B cell (primary cell): ENCODE measurements at regions not wholly inside any gene's neighbourhood (a gene's known extent, or its start where the extent isn't known, plus 50 kb on each side); places are given as distances from the start of the nearest gene placed in this dataset.

Source experiments
- ATAC-seq: fragments of 200-7000 bp; cut with Tn5 transposase; one replicate; pipeline ENCODE4 v1.10.0; 2021; ENCODE audit warnings: low read depth, mild to moderate bottlenecking, moderate number of reproducible peaks, moderate library complexity
- CTCF ChIA-PET: fragments of 350-600 bp; sonication (Branson Sonifier 250); formaldehyde crosslinking; loops from one replicate; lab custom pipeline; 2021; ENCODE audit warnings: antibody characterized with exemption, inconsistent platforms; lab: Charles Lee
- POLR2A ChIA-PET: fragments of 350-600 bp; sonication (Branson Sonifier 250); formaldehyde crosslinking; loops from one replicate; lab custom pipeline; 2021; ENCODE audit warnings: antibody characterized with exemption; lab: Charles Lee
- DNase-seq: peaks from one replicate; pipeline ENCODE4 v3.0.0; 2013
- H2AFZ ChIP-seq: 2 replicates; pipeline ENCODE4 v1.6.1; 2012; ENCODE audit warnings: mild to moderate bottlenecking, low read depth, low read length; ENCODE audit not compliant: insufficient read depth, poor library complexity, severe bottlenecking
- H3K27ac ChIP-seq, 2 donors: 1 replicate in 1 of 2; 2 replicates in 1 of 2; pipeline ENCODE4 v1.5.1; 2012 to 2013; ENCODE audit warnings: low read length in 2 of 2, mild to moderate bottlenecking in 2 of 2, moderate library complexity in 1 of 2
- H3K27me3 ChIP-seq, 4 experiments: fragments of 200-600 bp in 1 of 4; sonication (generic) in 1 of 4; replicated peaks in 1 of 4; 1 replicate in 2 of 4; 2 replicates in 2 of 4; pipeline versions ENCODE4 v1.6.1 to v1.7.0; 2013 to 2016; ENCODE audit warnings: low read length in 3 of 4, mild to moderate bottlenecking in 2 of 4, mixed read lengths in 1 of 4, moderate library complexity in 1 of 4; ENCODE audit not compliant: insufficient read depth in 4 of 4, control insufficient read depth in 3 of 4; ENCODE audit errors: control extremely low read depth in 1 of 4
- H3K36me3 ChIP-seq, 2 experiments: replicated peaks in 1 of 2; 1 replicate in 1 of 2; 2 replicates in 1 of 2; pipeline versions ENCODE4 v1.6.1 to v1.7.1; 2013; ENCODE audit warnings: low read length in 1 of 2; ENCODE audit not compliant: insufficient read depth in 2 of 2, control insufficient read depth in 1 of 2; ENCODE audit errors: control extremely low read depth in 1 of 2, extremely low read depth in 1 of 2
- H3K4me1 ChIP-seq, 2 donors: fragments of 200-600 bp in 1 of 2; sonication (generic) in 1 of 2; 1 replicate in 1 of 2; 2 replicates in 1 of 2; pipeline versions ENCODE4 v1.5.1 to v1.6.1; 2013 to 2017; ENCODE audit warnings: low read length in 2 of 2; ENCODE audit not compliant: control insufficient read depth in 2 of 2, insufficient read depth in 2 of 2
- H3K4me2 ChIP-seq: replicated peaks from 2 replicates; pipeline ENCODE3; 2012; ENCODE audit warnings: mild to moderate bottlenecking, low read depth, low read length; ENCODE audit not compliant: poor library complexity, severe bottlenecking
- H3K4me3 ChIP-seq, 5 experiments: fragments of 200-600 bp in 1 of 5; sonication (generic) in 1 of 5; 1 replicate in 3 of 5; 2 replicates in 2 of 5; pipeline versions ENCODE4 v1.5.1 to v1.7.0; 2011 to 2016; ENCODE audit warnings: low read length in 4 of 5, mild to moderate bottlenecking in 4 of 5, low read depth in 2 of 5, control low read depth in 1 of 5, moderate library complexity in 1 of 5; ENCODE audit not compliant: insufficient read depth in 1 of 5; ENCODE audit errors: control extremely low read depth in 1 of 5, extremely low read depth in 1 of 5
- H3K79me2 ChIP-seq: fragments of 200-600 bp; sonication (generic); one replicate; pipeline ENCODE4 v1.6.0; 2016; ENCODE audit warnings: low read length; ENCODE audit not compliant: control insufficient read depth, insufficient read depth
- H3K9ac ChIP-seq: fragments of 200-600 bp; sonication (generic); 2 replicates; pipeline ENCODE4 v1.6.1; 2017; ENCODE audit warnings: mild to moderate bottlenecking, low read length, moderate library complexity
- H3K9me3 ChIP-seq, 3 donors: one replicate each; pipeline versions ENCODE4 v1.6.1 to v1.7.1; 2013; ENCODE audit warnings: low read length in 2 of 3; ENCODE audit not compliant: control insufficient read depth in 2 of 3, insufficient read depth in 1 of 3; ENCODE audit errors: control extremely low read depth in 1 of 3
- H4K20me1 ChIP-seq: 2 replicates; pipeline ENCODE4 v1.6.0; 2012; ENCODE audit warnings: mild to moderate bottlenecking, low read length; ENCODE audit not compliant: insufficient read depth, control insufficient read depth, poor library complexity, severe bottlenecking
- H3K27ac Mint-ChIP-seq: one replicate; pipeline ENCODE4 v1.8.0; 2021; ENCODE audit warnings: mixed read lengths
- H3K27me3 Mint-ChIP-seq: one replicate; pipeline ENCODE4 v1.8.0; 2021; ENCODE audit warnings: mixed read lengths
- H3K4me1 Mint-ChIP-seq: one replicate; pipeline ENCODE4 v1.8.0; 2021; ENCODE audit warnings: mixed read lengths
- H3K4me3 Mint-ChIP-seq: one replicate; pipeline ENCODE4 v1.8.0; 2021; ENCODE audit warnings: mixed read lengths
- H3K9me3 Mint-ChIP-seq: one replicate; pipeline ENCODE4 v1.8.0; 2022; ENCODE audit warnings: mixed read lengths; ENCODE audit not compliant: insufficient read depth
- CTCF ChIP-seq: fragments of 200-600 bp; IDR thresholded peaks from one replicate; pipeline ENCODE4 v1.8.0; 2022; ENCODE audit warnings: antibody characterized with exemption, mild to moderate bottlenecking
- EZH2 ChIP-seq: IDR thresholded peaks from 2 replicates; pipeline ENCODE4 v1.6.1; 2012; ENCODE audit warnings: borderline replicate concordance, low read depth, mild to moderate bottlenecking, moderate library complexity, low read length; ENCODE audit not compliant: insufficient read depth, poor library complexity, severe bottlenecking
- WGBS: methylation state at CpG from one replicate; pipeline ENCODE4 v1.1.5; 2013; ENCODE audit warnings: missing lambda C conversion rate; ENCODE audit not compliant: insufficient coverage; 5-methylcytosine and 5-hydroxymethylcytosine counted together
- intact Hi-C: fragments of 100-400 bp; cut with micrococcal nuclease; formaldehyde crosslinking; loops from one replicate; pipeline ENCODE4 v1.10.0; 2022

- ATAC-seq, result no peak
- POLR2A ChIA-PET, result no interaction called here
Measured at GRCh38 chr6:163946437-163946836, 531.9 kb downstream of the QKI start.

GRCh38 chr6:163945808-163946207 is 531.3 kb downstream of the QKI start:
- no peak overlapping the region for H3K4me3 Mint-ChIP-seq
- no peak for ATAC-seq
- no peak overlapping the region for H3K4me3 ChIP-seq
- H3K9me3 Mint-ChIP-seq, result no peaks in the 10 kb centered on the region
- no peaks in the 10 kb centered on the region for H3K36me3 ChIP-seq
- WGBS, result 100% methylated on average over 1 of the region's 7 CpGs
- H3K27ac ChIP-seq, result no peak overlapping the region
- no peaks in the 10 kb centered on the region for H3K79me2 ChIP-seq
- H3K9me3 ChIP-seq, result no peaks in the 10 kb centered on the region
- ChIA-PET CTCF (no interaction called here), POLR2A (no interaction called here)
- H3K27me3 ChIP-seq, result peaks cover 0 to 26% (median 12%) of the 10 kb centered on the region in 4 experiments
- no peak for DNase-seq
- H3K4me1 Mint-ChIP-seq, result peaks cover 6% of the 10 kb centered on the region
- no peak for TF ChIP-seq CTCF
- no peak for TF ChIP-seq EZH2
- no peak overlapping the region for H3K9ac ChIP-seq
- H3K27ac Mint-ChIP-seq, result no peak overlapping the region
- peaks cover 39% of the 10 kb centered on the region for H3K27me3 Mint-ChIP-seq
- H4K20me1 ChIP-seq, result no peaks in the 10 kb centered on the region
- no peak overlapping the region for H2AFZ ChIP-seq
- H3K4me1 ChIP-seq, result peaks cover 0 to 4% of the 10 kb centered on the region in 2 donors
- intact Hi-C loops, result no loop called here
- H3K4me2 ChIP-seq, result no peak overlapping the region

More at GRCh38 chr6:163946437-163946836, 531.9 kb downstream of the QKI start:
- no peak for TF ChIP-seq EZH2
- TF ChIP-seq CTCF, result no peak
- no peak overlapping the region for H3K27ac ChIP-seq
- intact Hi-C loops, result no loop called here
- no peak overlapping the region for H2AFZ ChIP-seq
- no peak overlapping the region for H3K27ac Mint-ChIP-seq
- no peak overlapping the region for H3K4me3 ChIP-seq
- CTCF ChIA-PET, result interaction anchor here (0.7 kb wide), 1 partner anchor 14 kb away, joined by 3 read pairs; no protein-coding TSS in a partner anchor
- no peaks in the 10 kb centered on the region for H3K36me3 ChIP-seq
- no peaks in the 10 kb centered on the region for H4K20me1 ChIP-seq
- H3K9me3 ChIP-seq, result no peaks in the 10 kb centered on the region
- DNase-seq, result no peak
- H3K27me3 ChIP-seq, result peaks cover 0 to 20% (median 11%) of the 10 kb centered on the region in 4 experiments
- H3K4me2 ChIP-seq, result no peak overlapping the region
- H3K4me1 Mint-ChIP-seq, result peaks cover 6% of the 10 kb centered on the region
- 81% methylated on average over 4 of the region's 7 CpGs for WGBS
- no peaks in the 10 kb centered on the region for H3K79me2 ChIP-seq
- no peak overlapping the region for H3K4me3 Mint-ChIP-seq
- H3K4me1 ChIP-seq, result peaks cover 0 to 4% of the 10 kb centered on the region in 2 donors
- no peaks in the 10 kb centered on the region for H3K9me3 Mint-ChIP-seq
- H3K27me3 Mint-ChIP-seq, result peaks cover 40% of the 10 kb centered on the region
- H3K9ac ChIP-seq, result no peak overlapping the region
